ENCODE measurements at regions not wholly inside any gene's neighbourhood (a gene's known extent, or its start where the extent isn't known, plus 50 kb on each side); places are given as distances from the start of the nearest gene placed in this dataset.

- TF ChIP-seq CTCF (IDR thresholded peaks at IDR 0.05) = no peak
- no peak for TF ChIP-seq POLR2AphosphoS5 (IDR thresholded peaks at IDR 0.05)
Measured at GRCh38 chr13:103430368-103430767, 364.2 kb upstream of the SLC10A2 start.

Data from gastroesophageal sphincter (tissue), 3 donors.